ENCODE measurements at regions not wholly inside any gene's neighbourhood (a gene's known extent, or its start where the extent isn't known, plus 50 kb on each side); places are given as distances from the start of the nearest gene placed in this dataset.

- no TSS peak for BruUV-seq (replicated peaks)
- ChIA-PET CTCF (no interaction called here), POLR2A (no interaction called here)
- H3K4me3 ChIP-seq (ENCODE audit: low read depth in 2 of 2, low read length in 2 of 2): no peak overlapping the region
- no peaks in the 10 kb centered on the region for H3K27me3 ChIP-seq (ENCODE audit: control insufficient read depth, insufficient read depth, low read length)
- ATAC-seq: no peak
- no peaks in the 10 kb centered on the region for H3K4me1 ChIP-seq (ENCODE audit: control insufficient read depth, insufficient read depth, low read length)
- TF ChIP-seq POLR2AphosphoS5 (IDR thresholded peaks at IDR 0.05; ENCODE audit: low read depth, low read length): no peak
- no peak for TF ChIP-seq TCF7L2 (IDR thresholded peaks at IDR 0.05; ENCODE audit: low read depth, low read length)
- no peak for TF ChIP-seq REST (IDR thresholded peaks at IDR 0.05; ENCODE audit: insufficient read depth in 1 of 2, low read depth in 2 of 2, low read length in 1 of 2)
- no peak for TF ChIP-seq SIN3A (IDR thresholded peaks at IDR 0.05; ENCODE audit: borderline replicate concordance, insufficient read depth, low read depth, low read length)
- TF ChIP-seq CTCF (IDR thresholded peaks at IDR 0.05): no peak
- H3K9me3 ChIP-seq (ENCODE audit: control insufficient read depth, insufficient read depth, low read depth, low read length): no peaks in the 10 kb centered on the region
- in situ Hi-C loops (cut with HindIII; ENCODE audit: low pct_unique_long_range_greater_than_20kb, low sequenced_read_pairs): no loop called here
- no peak overlapping the region for H3K27ac ChIP-seq (ENCODE audit: low read length)
- intact Hi-C loops (cut with micrococcal nuclease; ENCODE audit: unreplicated experiment): no loop called here
- no peaks in the 10 kb centered on the region for H3K36me3 ChIP-seq (ENCODE audit: control insufficient read depth, insufficient read depth, low read length)
- DNase-seq (ENCODE audit: low read depth, low spot score): no peak
Observed at GRCh38 chr3:166783206-166783605, 596.9 kb downstream of the ZBBX start.

GRCh38 chr3:166764698-166765318 is 615.3 kb downstream of the ZBBX start:
- no peak for DNase-seq (ENCODE audit: low read depth, low spot score)
- POLR2A ChIA-PET: no interaction called here
- CTCF ChIA-PET: no interaction called here
- no peaks in the 10 kb centered on the region for H3K27me3 ChIP-seq (ENCODE audit: control insufficient read depth, insufficient read depth, low read length)
- no peak overlapping the region for H3K27ac ChIP-seq (ENCODE audit: low read length)
- no peaks in the 10 kb centered on the region for H3K9me3 ChIP-seq (ENCODE audit: control insufficient read depth, insufficient read depth, low read depth, low read length)
- H3K36me3 ChIP-seq (ENCODE audit: control insufficient read depth, insufficient read depth, low read length): no peaks in the 10 kb centered on the region
- TF ChIP-seq REST (IDR thresholded peaks at IDR 0.05; ENCODE audit: insufficient read depth in 1 of 2, low read depth in 2 of 2, low read length in 1 of 2) (no peak), SIN3A (IDR thresholded peaks at IDR 0.05; ENCODE audit: borderline replicate concordance, insufficient read depth, low read depth, low read length) (no peak), TCF7L2 (IDR thresholded peaks at IDR 0.05; ENCODE audit: low read depth, low read length) (no peak), POLR2AphosphoS5 (IDR thresholded peaks at IDR 0.05; ENCODE audit: low read depth, low read length) (no peak), CTCF (IDR thresholded peaks at IDR 0.05) (no peak)
- in situ Hi-C loops (cut with HindIII; ENCODE audit: low pct_unique_long_range_greater_than_20kb, low sequenced_read_pairs) (no loop called here), intact Hi-C loops (cut with micrococcal nuclease; ENCODE audit: unreplicated experiment) (no loop called here)
- ATAC-seq: no peak
- no peaks in the 10 kb centered on the region for H3K4me1 ChIP-seq (ENCODE audit: control insufficient read depth, insufficient read depth, low read length)
- BruUV-seq (replicated peaks): no TSS peak
- H3K4me3 ChIP-seq (ENCODE audit: low read depth in 2 of 2, low read length in 2 of 2): no peak overlapping the region
